ENCODE measurements at regions not wholly inside any gene's neighbourhood (a gene's known extent, or its start where the extent isn't known, plus 50 kb on each side); places are given as distances from the start of the nearest gene placed in this dataset.
A peak's percentile ranks its signal among the peaks of the same experiment; 100 is the strongest.

- Histone ChIP-seq H3K36me3 (no peaks in the 10 kb centered on the region), H3K4me1 (no peaks in the 10 kb centered on the region), H4K20me1 (no peaks in the 10 kb centered on the region), H3K4me3 (no peak overlapping the region), H3K9me3 (peaks cover 12% of the 10 kb centered on the region), H3K27me3 (no peaks in the 10 kb centered on the region), H3K4me2 (no peak overlapping the region), H3K9ac (no peak overlapping the region), H3K27ac (no peak overlapping the region)
- no peak for TF ChIP-seq Cebpa-rat (IDR thresholded peaks at IDR 0.05)
Observed at GRCh38 chr7:34263168-34263567, 357.8 kb downstream of the BMPER start.

DNA sequence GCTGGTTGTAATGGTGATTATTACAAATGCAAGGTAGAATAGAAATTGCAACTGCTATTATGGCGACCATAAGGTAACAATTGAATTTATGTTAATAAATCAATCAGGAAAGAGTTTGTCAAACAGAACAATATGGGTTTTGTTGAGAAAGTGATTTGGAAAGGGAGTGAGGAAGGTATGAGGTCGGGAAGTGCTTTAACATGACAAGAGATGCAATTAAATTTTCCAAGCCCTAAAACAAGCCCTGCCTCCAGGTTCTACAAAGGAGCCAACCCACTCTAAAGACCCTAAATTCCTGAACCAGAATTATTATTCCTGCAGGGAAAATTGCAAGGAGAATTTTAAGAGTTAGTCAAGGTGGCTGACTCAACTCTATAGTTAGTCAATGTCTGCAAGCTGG lies 363.7 kb downstream of the BMPER start:
- Histone ChIP-seq H3K9ac (no peak overlapping the region), H3K27me3 (no peaks in the 10 kb centered on the region), H3K36me3 (no peaks in the 10 kb centered on the region), H3K27ac (no peak overlapping the region), H3K9me3 (peaks cover 7% of the 10 kb centered on the region), H3K4me1 (no peaks in the 10 kb centered on the region), H3K4me2 (no peak overlapping the region), H4K20me1 (no peaks in the 10 kb centered on the region), H3K4me3 (no peak overlapping the region)
- TF ChIP-seq Cebpa-rat (IDR thresholded peaks at IDR 0.05) = no peak

DNA sequence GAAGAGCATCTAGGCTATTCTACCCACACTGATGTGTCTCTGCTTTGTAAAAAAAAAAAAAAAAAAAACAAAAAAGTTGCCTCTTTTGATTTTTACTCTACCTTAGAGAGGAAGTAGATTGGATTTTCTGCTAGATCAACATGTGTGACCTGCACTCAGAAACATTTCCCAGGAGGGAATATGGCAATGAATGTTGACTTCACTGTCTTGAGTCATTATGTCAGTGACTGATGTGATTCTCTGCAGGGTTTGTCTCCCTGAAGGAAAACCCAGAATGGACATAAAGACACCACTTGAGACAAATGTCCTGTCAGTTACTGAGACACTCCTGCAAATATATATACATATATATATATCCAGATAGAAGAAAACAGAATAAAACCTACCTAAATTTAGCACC lies 370.3 kb downstream of the BMPER start:
- Histone ChIP-seq H3K9ac (no peak overlapping the region), H3K27me3 (no peaks in the 10 kb centered on the region), H3K4me1 (peaks cover 9% of the 10 kb centered on the region; the same call in 1 of the 2 replicates), H3K36me3 (no peaks in the 10 kb centered on the region), H3K9me3 (no peaks in the 10 kb centered on the region), H3K27ac (no peak overlapping the region), H3K4me2 (no peak overlapping the region), H3K4me3 (no peak overlapping the region), H4K20me1 (no peaks in the 10 kb centered on the region)
- no peak for TF ChIP-seq Cebpa-rat (IDR thresholded peaks at IDR 0.05)

DNA sequence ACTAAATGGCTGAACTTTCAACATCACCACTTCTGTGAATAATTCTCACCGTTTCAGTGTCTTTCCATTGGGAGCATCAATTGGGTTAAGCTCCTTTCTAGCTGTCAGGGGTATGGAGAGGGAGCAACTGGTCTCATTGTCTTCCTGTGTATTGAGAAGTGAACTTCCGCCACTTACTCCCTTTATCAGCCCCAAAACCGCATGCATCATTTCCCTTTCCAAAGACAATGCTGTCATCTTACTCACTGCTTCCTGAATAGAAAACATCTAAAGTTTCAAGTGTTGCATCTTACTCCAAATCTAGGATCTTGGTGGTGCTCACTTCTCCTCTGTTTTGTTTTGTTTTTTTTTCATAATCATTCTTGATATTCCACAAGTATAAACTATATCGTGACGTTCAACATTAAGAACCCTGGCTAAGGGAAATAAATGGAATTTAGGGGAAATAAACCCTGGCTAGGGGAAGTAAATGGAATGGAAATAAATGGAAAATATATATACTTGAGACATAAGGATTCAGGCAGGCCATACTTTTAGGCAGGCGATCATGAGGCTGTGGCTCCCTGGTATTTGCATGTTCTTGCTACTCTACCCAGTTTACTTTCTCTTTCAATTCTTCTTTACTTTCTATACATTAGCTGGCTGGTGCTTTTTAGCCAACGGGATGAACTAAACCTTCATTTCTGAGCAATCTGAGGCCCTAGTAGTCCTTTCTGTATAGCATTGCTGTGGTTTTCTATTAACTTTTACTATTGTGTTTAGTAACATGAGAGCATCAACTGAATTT lies 371.9 kb downstream of the BMPER start:
- Histone ChIP-seq H3K27me3 (no peaks in the 10 kb centered on the region), H3K4me3 (no peak overlapping the region), H3K9me3 (peaks cover 11% of the 10 kb centered on the region), H3K4me1 (peaks cover 9% of the 10 kb centered on the region; the same call in 1 of the 2 replicates), H3K27ac (no peak overlapping the region), H3K9ac (no peak overlapping the region), H4K20me1 (no peaks in the 10 kb centered on the region), H3K36me3 (no peaks in the 10 kb centered on the region), H3K4me2 (peak overlapping the region; percentile 33)
- no peak for TF ChIP-seq Cebpa-rat (IDR thresholded peaks at IDR 0.05)

DNA sequence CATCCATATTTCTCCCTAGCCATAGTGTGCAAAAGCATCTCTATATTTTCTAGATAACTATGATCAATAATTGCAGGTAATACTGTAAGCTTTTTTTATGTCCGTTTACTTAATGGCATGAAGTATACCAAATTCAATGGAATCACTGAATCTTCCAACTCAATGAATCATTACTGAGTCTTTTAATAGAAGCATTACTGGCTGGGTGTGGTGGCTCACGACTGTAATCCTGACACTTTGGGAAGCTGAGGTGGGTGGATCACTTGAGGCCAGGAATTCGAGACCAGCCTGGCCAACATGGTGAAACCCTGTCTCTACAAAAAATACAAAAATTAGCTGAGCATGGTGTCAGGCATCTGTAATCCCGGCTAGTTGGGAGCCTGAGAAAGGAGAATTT lies 372.5 kb downstream of the BMPER start:
- no peak overlapping the region for H3K4me3 ChIP-seq
- no peak for TF ChIP-seq Cebpa-rat (IDR thresholded peaks at IDR 0.05)
- no peaks in the 10 kb centered on the region for H4K20me1 ChIP-seq
- peaks cover 17% of the 10 kb centered on the region for H3K9me3 ChIP-seq
- H3K4me1 ChIP-seq = peaks cover 9% of the 10 kb centered on the region; the same call in 1 of the 2 replicates
- H3K9ac ChIP-seq = no peak overlapping the region
- H3K27ac ChIP-seq = no peak overlapping the region
- H3K36me3 ChIP-seq = no peaks in the 10 kb centered on the region
- H3K4me2 ChIP-seq = peak overlapping the region; percentile 33; the same call in 1 of the 2 replicates
- H3K27me3 ChIP-seq = no peaks in the 10 kb centered on the region

- no peaks in the 10 kb centered on the region for H4K20me1 ChIP-seq
- no peak overlapping the region for H3K9ac ChIP-seq
- peaks cover 30% of the 10 kb centered on the region for H3K9me3 ChIP-seq
- TF ChIP-seq Cebpa-rat (IDR thresholded peaks at IDR 0.05) = no peak
- no peaks in the 10 kb centered on the region for H3K36me3 ChIP-seq
- no peak overlapping the region for H3K27ac ChIP-seq
- no peak overlapping the region for H3K4me2 ChIP-seq
- H3K4me1 ChIP-seq = peaks cover 9% of the 10 kb centered on the region; the same call in 1 of the 2 replicates
- H3K4me3 ChIP-seq = no peak overlapping the region
- no peaks in the 10 kb centered on the region for H3K27me3 ChIP-seq
Observed at GRCh38 chr7:34281260-34281659, 375.9 kb downstream of the BMPER start.

GRCh38 chr7:34282271-34282670 lies 375.7 kb upstream of the NPSR1 start:
- Histone ChIP-seq H3K36me3 (no peaks in the 10 kb centered on the region), H3K27me3 (no peaks in the 10 kb centered on the region), H4K20me1 (no peaks in the 10 kb centered on the region), H3K9me3 (peaks cover 30% of the 10 kb centered on the region), H3K4me1 (peaks cover 4% of the 10 kb centered on the region; the same call in 1 of the 2 replicates), H3K9ac (no peak overlapping the region), H3K27ac (no peak overlapping the region), H3K4me2 (no peak overlapping the region), H3K4me3 (no peak overlapping the region)
- TF ChIP-seq Cebpa-rat (IDR thresholded peaks at IDR 0.05) = no peak

DNA sequence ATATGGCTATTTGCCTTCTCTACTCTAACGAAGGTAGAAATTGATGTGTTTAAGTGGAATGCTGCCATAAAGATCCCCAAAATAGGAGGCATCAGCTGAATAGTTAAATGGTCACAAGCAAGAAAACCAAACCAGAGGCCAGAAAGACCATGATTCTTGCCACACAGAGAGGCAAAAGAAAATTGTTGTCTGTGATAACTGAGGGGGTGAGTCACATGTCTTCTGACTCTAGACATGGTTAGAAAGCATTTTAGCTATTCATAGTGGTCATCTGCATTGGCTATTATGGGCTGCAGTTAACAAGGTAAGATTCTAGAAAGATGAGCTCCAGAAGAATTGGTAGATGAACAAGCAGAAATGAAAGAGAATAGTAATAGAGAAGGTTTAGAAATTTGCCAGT lies 361.4 kb upstream of the NPSR1 start:
- Histone ChIP-seq H3K36me3 (no peaks in the 10 kb centered on the region), H3K27ac (no peak overlapping the region), H4K20me1 (no peaks in the 10 kb centered on the region), H3K4me2 (no peak overlapping the region), H3K4me3 (no peak overlapping the region), H3K4me1 (no peaks in the 10 kb centered on the region), H3K27me3 (no peaks in the 10 kb centered on the region), H3K9me3 (no peaks in the 10 kb centered on the region), H3K9ac (no peak overlapping the region)
- TF ChIP-seq Cebpa-rat (IDR thresholded peaks at IDR 0.05) = no peak

DNA sequence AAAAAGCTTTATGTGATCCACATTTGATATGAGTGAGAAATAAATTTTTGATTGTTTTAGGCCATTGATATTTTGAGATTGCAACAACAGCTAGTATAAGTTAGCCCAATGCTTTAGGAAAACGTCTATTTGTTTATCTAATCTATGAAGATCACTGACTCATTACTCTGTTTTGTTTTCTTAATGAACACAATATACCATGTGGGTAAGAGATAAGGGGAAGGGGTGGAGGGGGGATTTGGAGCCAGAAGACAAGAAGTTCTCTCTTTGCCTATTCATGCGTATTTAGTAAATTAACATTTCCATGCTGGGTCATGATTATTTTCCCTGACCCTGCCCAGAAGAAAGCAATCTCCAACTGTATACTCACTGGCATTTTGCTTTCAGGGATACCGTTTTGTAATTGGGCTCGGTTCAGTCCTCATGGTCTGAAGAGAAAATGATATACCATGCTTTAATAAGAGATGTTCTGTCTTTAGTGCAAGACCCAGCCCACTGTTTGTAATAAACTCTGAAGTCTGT lies 359.5 kb upstream of the NPSR1 start:
- no peak overlapping the region for H3K27ac ChIP-seq
- H3K9ac ChIP-seq = no peak overlapping the region
- H3K27me3 ChIP-seq = no peaks in the 10 kb centered on the region
- H3K4me3 ChIP-seq = no peak overlapping the region
- no peaks in the 10 kb centered on the region for H3K36me3 ChIP-seq
- no peak overlapping the region for H3K4me2 ChIP-seq
- no peak for TF ChIP-seq Cebpa-rat (IDR thresholded peaks at IDR 0.05)
- no peaks in the 10 kb centered on the region for H4K20me1 ChIP-seq
- no peaks in the 10 kb centered on the region for H3K4me1 ChIP-seq
- H3K9me3 ChIP-seq = no peaks in the 10 kb centered on the region

DNA sequence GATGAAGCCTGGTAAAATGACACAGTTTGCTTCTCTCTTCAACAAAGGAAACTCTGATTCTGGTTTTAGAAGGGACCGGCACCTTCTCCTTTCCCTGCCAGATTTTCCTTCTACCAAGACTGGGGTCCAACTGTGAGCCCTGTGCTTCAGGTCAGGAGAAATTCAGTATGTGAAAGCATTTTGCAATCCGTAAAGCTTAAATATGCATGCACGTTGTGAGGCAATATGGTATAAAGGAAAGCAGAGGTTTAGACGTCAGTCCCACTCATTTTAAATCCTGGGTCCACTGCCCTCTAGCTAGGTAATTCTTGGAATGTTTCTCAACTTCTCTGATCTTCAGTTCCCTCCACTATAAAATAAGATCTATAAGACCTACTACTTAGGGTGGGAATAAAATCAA lies 359.0 kb upstream of the NPSR1 start:
- Histone ChIP-seq H4K20me1 (no peaks in the 10 kb centered on the region), H3K4me3 (no peak overlapping the region), H3K9ac (no peak overlapping the region), H3K9me3 (no peaks in the 10 kb centered on the region), H3K4me2 (no peak overlapping the region), H3K4me1 (no peaks in the 10 kb centered on the region), H3K36me3 (no peaks in the 10 kb centered on the region), H3K27ac (no peak overlapping the region), H3K27me3 (no peaks in the 10 kb centered on the region)
- TF ChIP-seq Cebpa-rat (IDR thresholded peaks at IDR 0.05) = no peak

Data from BLaER1 (cell line).